A673 (cell line): ENCODE measurements at regions not wholly inside any gene's neighbourhood (a gene's known extent, or its start where the extent isn't known, plus 50 kb on each side); places are given as distances from the start of the nearest gene placed in this dataset.

ENCODE experiments used
- BruUV-seq: library from RNA; stranded (reverse); fragments of 400-500 nt; replicated peaks from 2 replicates; lab custom pipeline; 2021; lab: Mats Ljungman, UMichigan
- CTCF ChIA-PET: fragments of 300-600 bp; sonication (Branson Sonifier 250); formaldehyde crosslinking; loops from one replicate; lab custom pipeline; 2022; ENCODE audit warnings: antibody characterized with exemption; lab: Charles Lee
- POLR2A ChIA-PET: fragments of 300-600 bp; sonication (Branson Sonifier 250); formaldehyde crosslinking; loops from one replicate; lab custom pipeline; 2022; ENCODE audit warnings: antibody characterized with exemption; ENCODE audit not compliant: low non-redundant PET; lab: Charles Lee
- DNase-seq: peaks from one replicate; pipeline ENCODE4 v3.0.0-alpha.2; 2015; ENCODE audit warnings: low spot score
- H3K27ac ChIP-seq: fragments of 200-600 bp; sonication (generic); 2 replicates; pipeline ENCODE4 v1.5.1; 2016; ENCODE audit warnings: mixed run types, low read depth, mild to moderate bottlenecking, mixed read lengths, antibody characterized with exemption, low read length; ENCODE audit not compliant: poor library complexity, severe bottlenecking
- H3K27me3 ChIP-seq: fragments of 200-600 bp; sonication (generic); replicated peaks from 2 replicates; pipeline ENCODE4 v1.6.1; 2017; ENCODE audit warnings: mixed run types, low read depth, mild to moderate bottlenecking, mixed read lengths, antibody characterized with exemption, low read length; ENCODE audit not compliant: insufficient read depth, poor library complexity
- H3K36me3 ChIP-seq: fragments of 200-600 bp; sonication (generic); 2 replicates; pipeline ENCODE4 v1.6.1; 2016; ENCODE audit warnings: mixed run types, mild to moderate bottlenecking, mixed read lengths, antibody characterized with exemption, low read length; ENCODE audit not compliant: insufficient read depth, poor library complexity, severe bottlenecking
- H3K4me1 ChIP-seq: fragments of 200-600 bp; sonication (generic); 2 replicates; pipeline ENCODE4 v1.6.1; 2017; ENCODE audit warnings: mixed run types, mild to moderate bottlenecking, mixed read lengths, antibody characterized with exemption, low read length; ENCODE audit not compliant: insufficient read depth, poor library complexity, severe bottlenecking
- H3K4me3 ChIP-seq: fragments of 200-600 bp; sonication (generic); 2 replicates; pipeline ENCODE4 v1.5.1; 2016; ENCODE audit warnings: low read depth, mixed run types, mild to moderate bottlenecking, mixed read lengths, low read length; ENCODE audit not compliant: poor library complexity, severe bottlenecking
- H3K9me3 ChIP-seq: fragments of 200-600 bp; sonication (generic); 2 replicates; pipeline ENCODE4 v1.6.1; 2016; ENCODE audit warnings: mixed run types, low read depth, mild to moderate bottlenecking, mixed read lengths, antibody characterized with exemption, low read length; ENCODE audit not compliant: poor library complexity, severe bottlenecking
- CTCF ChIP-seq: fragments of 300-800, 200-600 bp; sonication (generic); conservative IDR thresholded peaks from 2 replicates; pipeline ENCODE4 v1.5.1; 2017; ENCODE audit warnings: low read depth, mild to moderate bottlenecking, antibody characterized with exemption, low read length, moderate library complexity, mixed read lengths
- EZH2 ChIP-seq: fragments of 200-600 bp; sonication (generic); IDR thresholded peaks from 2 replicates; pipeline ENCODE4 v1.6.1; 2017; ENCODE audit warnings: borderline replicate concordance, low read depth, mild to moderate bottlenecking, mixed read lengths, antibody characterized with exemption, low read length; ENCODE audit not compliant: poor library complexity, severe bottlenecking
- intact Hi-C: fragments of 100-400 bp; cut with micrococcal nuclease; formaldehyde crosslinking; loops from one replicate; pipeline ENCODE4 v1.10.0; 2022; ENCODE audit not compliant: unreplicated experiment

DNA sequence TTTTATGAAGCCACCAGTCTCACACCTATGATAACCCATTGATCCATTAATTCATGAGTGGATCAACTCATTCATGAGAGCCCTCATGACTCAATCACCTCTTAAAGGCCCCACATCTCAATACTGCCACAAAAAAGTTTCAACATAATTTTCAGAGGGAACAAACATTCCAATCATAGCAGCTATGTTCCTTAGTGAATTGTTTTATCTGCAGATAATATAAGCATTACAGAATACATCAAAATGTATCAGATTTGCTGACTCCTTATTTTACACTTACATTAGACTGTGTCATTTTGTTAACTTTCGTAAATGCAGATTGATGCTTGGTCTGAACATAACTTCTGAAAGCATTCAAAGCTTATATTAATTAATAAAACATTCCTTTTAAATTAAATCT lies 155.3 kb upstream of the MBNL1 start:
- CTCF ChIA-PET: no interaction called here
- no TSS peak for BruUV-seq
- POLR2A ChIA-PET: no interaction called here
- intact Hi-C loops: no loop called here
- no peak for DNase-seq
- no peak overlapping the region for H3K27ac ChIP-seq
- TF ChIP-seq CTCF (no peak), EZH2 (no peak)
- H3K9me3 ChIP-seq: no peaks in the 10 kb centered on the region
- H3K27me3 ChIP-seq: no peaks in the 10 kb centered on the region
- H3K36me3 ChIP-seq: no peaks in the 10 kb centered on the region
- no peak overlapping the region for H3K4me3 ChIP-seq
- no peaks in the 10 kb centered on the region for H3K4me1 ChIP-seq

DNA sequence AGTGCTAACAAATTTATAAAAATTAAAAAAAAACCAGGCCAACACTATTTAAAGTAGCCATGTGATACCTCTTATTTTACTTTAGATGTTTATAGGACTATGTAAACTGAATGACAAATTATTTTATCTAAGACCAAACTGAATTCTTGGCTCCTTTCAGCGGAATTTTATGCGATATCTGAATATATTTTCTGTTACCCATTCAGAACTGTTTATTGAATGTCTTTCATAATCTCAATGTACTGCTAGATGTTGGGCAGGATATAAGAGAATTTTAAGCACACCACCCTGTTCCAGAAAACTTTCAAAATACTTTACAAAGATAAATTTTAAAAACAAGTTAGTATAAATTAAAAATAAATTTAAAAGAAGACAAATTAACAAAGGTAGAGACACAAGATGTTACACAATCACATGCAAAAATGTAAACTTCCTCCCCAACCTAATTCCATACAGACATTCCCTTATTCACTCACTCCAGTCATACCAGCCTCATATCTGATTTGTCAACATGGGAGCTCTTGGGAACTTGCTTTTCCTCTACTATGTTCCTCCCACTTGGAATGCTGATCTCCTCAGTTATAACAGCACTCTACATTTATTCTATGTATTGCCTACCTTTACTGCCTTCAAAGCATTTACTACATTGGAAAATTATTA lies 154.6 kb upstream of the MBNL1 start:
- POLR2A ChIA-PET: no interaction called here
- intact Hi-C loops: no loop called here
- no TSS peak for BruUV-seq
- TF ChIP-seq CTCF (no peak), EZH2 (no peak)
- no peak for DNase-seq
- Histone ChIP-seq H3K4me1 (no peaks in the 10 kb centered on the region), H3K27ac (no peak overlapping the region), H3K36me3 (no peaks in the 10 kb centered on the region), H3K9me3 (no peaks in the 10 kb centered on the region), H3K4me3 (no peak overlapping the region), H3K27me3 (no peaks in the 10 kb centered on the region)
- CTCF ChIA-PET: interaction anchor here (0.5 kb wide), 1 partner anchor 721 kb away, joined by 6 read pairs; no protein-coding TSS in a partner anchor

DNA sequence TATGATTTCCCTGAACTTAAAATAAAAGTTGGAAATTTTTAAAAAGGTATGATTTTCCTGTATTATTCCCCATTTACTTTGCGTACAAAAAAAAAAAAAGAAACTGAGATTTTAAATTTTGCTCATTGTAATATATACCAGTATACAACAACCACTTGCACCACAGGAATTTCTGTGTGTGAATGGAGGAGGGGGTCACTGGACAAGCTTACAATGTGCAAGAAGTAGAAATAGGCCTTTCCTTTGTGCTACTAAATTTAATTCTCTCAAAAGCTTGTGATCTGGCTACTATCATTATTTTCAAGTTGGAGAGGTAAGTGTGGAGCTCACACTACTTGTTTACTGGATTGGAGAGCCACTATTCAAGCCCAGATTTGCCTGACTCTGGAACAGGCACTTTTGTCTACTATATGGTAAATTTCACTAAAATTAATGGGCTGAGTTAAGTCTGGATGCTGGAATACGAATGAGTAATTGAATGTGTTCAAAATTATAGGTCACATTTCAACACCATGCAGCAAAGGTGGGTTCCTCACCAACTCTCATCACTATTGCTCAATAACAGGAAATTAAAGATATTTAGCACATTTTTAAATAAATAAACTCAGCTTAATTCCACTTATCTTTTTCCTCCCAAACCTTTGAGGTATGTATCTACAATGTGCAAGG lies 148.0 kb upstream of the MBNL1 start:
- CTCF ChIA-PET: no interaction called here
- no TSS peak for BruUV-seq
- intact Hi-C loops: no loop called here
- Histone ChIP-seq H3K4me1 (no peaks in the 10 kb centered on the region), H3K36me3 (no peaks in the 10 kb centered on the region), H3K9me3 (no peaks in the 10 kb centered on the region), H3K27me3 (no peaks in the 10 kb centered on the region), H3K27ac (no peak overlapping the region), H3K4me3 (no peak overlapping the region)
- TF ChIP-seq CTCF: no peak
- no peak for TF ChIP-seq EZH2
- no peak for DNase-seq
- POLR2A ChIA-PET: no interaction called here
